ENCODE measurements at regions not wholly inside any gene's neighbourhood (a gene's known extent, or its start where the extent isn't known, plus 50 kb on each side); places are given as distances from the start of the nearest gene placed in this dataset.

DNA sequence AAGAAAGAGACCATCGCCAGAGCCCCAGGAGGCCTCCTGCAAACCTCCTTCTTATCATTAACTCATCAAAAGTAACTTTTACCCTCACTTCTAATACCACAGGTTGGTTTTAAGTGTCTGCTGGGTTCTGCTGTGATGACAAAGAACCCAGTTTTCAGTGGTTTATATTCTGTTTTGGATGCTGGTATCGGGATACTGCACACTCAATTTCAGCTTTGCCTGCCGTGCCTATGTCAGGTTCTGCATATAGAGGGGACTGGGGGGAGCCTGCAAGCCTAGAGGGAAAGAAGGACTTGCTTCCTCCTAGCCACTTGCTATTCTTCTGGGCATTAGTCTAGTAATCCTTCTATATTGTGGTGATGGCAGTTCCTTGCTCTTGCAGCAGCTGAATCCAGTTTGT lies 242.4 kb downstream of the KCNRG start:
- no peak for TF ChIP-seq GATA3 (IDR thresholded peaks at IDR 0.05; ENCODE audit: low read depth, low read length)
- no peak for TF ChIP-seq GATA2 (IDR thresholded peaks at IDR 0.05; ENCODE audit: low read depth, low read length)

Data from SH-SY5Y (cell line).